Thyroid gland (tissue), 4 donors: ENCODE measurements at regions not wholly inside any gene's neighbourhood (a gene's known extent, or its start where the extent isn't known, plus 50 kb on each side); places are given as distances from the start of the nearest gene placed in this dataset.

ENCODE experiments used
- CTCF ChIP-seq, 6 experiments: fragments of 200-600 bp in 3 of 6; fragments of 450-650 bp in 3 of 6; sonication (generic) in 3 of 6; IDR thresholded peaks; one replicate each; pipeline ENCODE4 v1.5.1; 2016 to 2019; ENCODE audit warnings: antibody characterized with exemption in 6 of 6, mild to moderate bottlenecking in 2 of 6, inconsistent platforms in 1 of 6, moderate library complexity in 1 of 6
- POLR2A ChIP-seq, 2 donors: fragments of 450-650 bp; IDR thresholded peaks; one replicate each; pipeline ENCODE4 v1.6.1; 2017; ENCODE audit warnings: antibody characterized with exemption in 2 of 2, mild to moderate bottlenecking in 2 of 2, moderate library complexity in 1 of 2

GRCh38 chr14:56471056-56471455, 108.5 kb upstream of the TMEM260 start:
- TF ChIP-seq CTCF (IDR thresholded peaks at IDR 0.05), result no peak
- no peak for TF ChIP-seq POLR2A (IDR thresholded peaks at IDR 0.05)
